Bronchial epithelial cell (primary cell): ENCODE measurements at regions not wholly inside any gene's neighbourhood (a gene's known extent, or its start where the extent isn't known, plus 50 kb on each side); places are given as distances from the start of the nearest gene placed in this dataset.

Experiments used
- DNase-seq: peaks from one replicate; pipeline ENCODE4 v3.0.0-alpha.2; 2010; ENCODE audit warnings: low read depth
- FAIRE-seq: peaks from 2 replicates; lab custom pipeline; 2011; peaks lifted over from hg19 to GRCh38; lab: Jason Lieb, UNC
- H3K27me3 ChIP-seq: 2 replicates; pipeline ENCODE4 v1.5.1; 2011; ENCODE audit warnings: low read length; ENCODE audit not compliant: control insufficient read depth, insufficient read depth
- H3K36me3 ChIP-seq: 2 replicates; pipeline ENCODE4 v1.5.1; 2011; ENCODE audit warnings: low read length; ENCODE audit not compliant: control insufficient read depth, insufficient read depth
- H3K4me3 ChIP-seq: 2 replicates; pipeline ENCODE4 v1.5.1; 2011; ENCODE audit warnings: mild to moderate bottlenecking, low read depth, low read length, control low read depth
- TF ChIP-seq, protein P1 (sequence below): IDR thresholded peaks from 2 replicates; pipeline ENCODE4 v1.5.1; 2011; ENCODE audit warnings: mild to moderate bottlenecking, moderate library complexity, low read length, control low read depth, inconsistent platforms; ENCODE audit not compliant: insufficient read depth, severe bottlenecking

DNA sequence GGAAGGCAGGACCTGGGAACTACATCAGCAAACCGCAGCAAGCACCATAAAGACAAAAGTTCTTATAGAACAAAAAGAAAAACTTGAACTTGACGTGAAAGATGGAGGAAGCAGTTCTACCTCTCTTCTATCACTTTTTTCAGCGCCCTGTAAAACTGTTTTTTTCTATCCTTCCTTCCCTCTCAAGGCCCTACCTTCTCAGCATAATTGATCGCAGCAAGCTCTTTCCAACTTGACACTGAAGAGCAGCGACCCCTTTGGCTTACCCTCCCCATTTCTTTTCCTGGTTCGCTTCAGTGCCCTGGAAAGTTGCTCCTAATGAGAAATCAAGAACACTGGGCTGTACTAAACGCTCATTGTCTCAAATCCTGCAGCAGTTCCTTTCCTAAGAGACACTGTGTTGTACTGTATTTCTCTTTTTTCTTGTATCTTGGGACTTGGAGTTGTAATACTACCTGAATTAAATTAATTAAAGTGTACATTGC lies 150.6 kb upstream of the SLC4A4 start:
- FAIRE-seq (no peak), DNase-seq (no peak)
- peaks cover 5% of the 10 kb centered on the region for H3K27me3 ChIP-seq
- TF ChIP-seq, protein P1, sequence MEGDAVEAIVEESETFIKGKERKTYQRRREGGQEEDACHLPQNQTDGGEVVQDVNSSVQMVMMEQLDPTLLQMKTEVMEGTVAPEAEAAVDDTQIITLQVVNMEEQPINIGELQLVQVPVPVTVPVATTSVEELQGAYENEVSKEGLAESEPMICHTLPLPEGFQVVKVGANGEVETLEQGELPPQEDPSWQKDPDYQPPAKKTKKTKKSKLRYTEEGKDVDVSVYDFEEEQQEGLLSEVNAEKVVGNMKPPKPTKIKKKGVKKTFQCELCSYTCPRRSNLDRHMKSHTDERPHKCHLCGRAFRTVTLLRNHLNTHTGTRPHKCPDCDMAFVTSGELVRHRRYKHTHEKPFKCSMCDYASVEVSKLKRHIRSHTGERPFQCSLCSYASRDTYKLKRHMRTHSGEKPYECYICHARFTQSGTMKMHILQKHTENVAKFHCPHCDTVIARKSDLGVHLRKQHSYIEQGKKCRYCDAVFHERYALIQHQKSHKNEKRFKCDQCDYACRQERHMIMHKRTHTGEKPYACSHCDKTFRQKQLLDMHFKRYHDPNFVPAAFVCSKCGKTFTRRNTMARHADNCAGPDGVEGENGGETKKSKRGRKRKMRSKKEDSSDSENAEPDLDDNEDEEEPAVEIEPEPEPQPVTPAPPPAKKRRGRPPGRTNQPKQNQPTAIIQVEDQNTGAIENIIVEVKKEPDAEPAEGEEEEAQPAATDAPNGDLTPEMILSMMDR: no peak
- no peaks in the 10 kb centered on the region for H3K36me3 ChIP-seq
- H3K4me3 ChIP-seq: no peak overlapping the region

DNA sequence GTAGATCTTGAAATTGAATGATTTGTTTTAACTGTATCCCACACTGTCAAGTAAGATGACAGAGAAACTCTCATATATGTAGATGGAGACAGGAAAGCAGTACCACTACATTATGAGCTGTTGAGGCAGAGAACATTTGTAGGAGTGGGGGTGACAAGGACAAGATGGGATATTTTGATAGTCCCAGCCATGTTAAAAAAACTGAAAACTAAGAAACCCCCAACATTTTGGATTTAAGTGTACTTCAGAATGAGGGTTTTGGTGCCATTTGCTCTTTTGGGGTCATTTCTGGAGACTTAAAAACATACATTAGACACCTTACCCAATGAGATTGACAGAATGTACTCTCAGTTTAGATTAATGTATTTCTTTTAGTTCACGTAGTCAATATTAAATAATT lies 149.9 kb upstream of the SLC4A4 start:
- TF ChIP-seq, protein P1: no peak
- FAIRE-seq: no peak
- H3K4me3 ChIP-seq: no peak overlapping the region
- DNase-seq: no peak
- no peaks in the 10 kb centered on the region for H3K36me3 ChIP-seq
- peaks cover 5% of the 10 kb centered on the region for H3K27me3 ChIP-seq

GRCh38 chr4:71189471-71189870 lies 149.3 kb upstream of the SLC4A4 start:
- Histone ChIP-seq H3K27me3 (peaks cover 5% of the 10 kb centered on the region), H3K4me3 (no peak overlapping the region), H3K36me3 (no peaks in the 10 kb centered on the region)
- DNase-seq (peak; percentile 47), FAIRE-seq (no peak)
- TF ChIP-seq, protein P1: peak; percentile 20

DNA sequence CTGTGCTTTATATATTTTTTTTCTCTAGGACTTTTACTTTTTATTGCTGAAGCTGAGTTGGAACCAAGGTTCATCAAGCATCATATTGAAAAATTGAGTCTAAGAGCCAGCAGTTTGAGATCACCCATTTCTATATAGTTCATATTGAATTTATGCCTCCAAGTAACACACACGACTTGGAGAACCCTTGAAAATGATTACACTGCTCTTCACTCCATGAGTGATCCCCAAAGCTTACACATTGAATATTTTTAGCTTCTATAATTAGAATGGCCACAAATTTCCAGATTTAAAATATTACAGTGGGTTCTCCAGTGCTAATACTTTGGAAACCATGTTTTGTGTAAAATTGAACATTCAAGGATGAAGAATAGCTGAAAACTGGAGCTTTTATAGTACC lies 144.4 kb upstream of the SLC4A4 start:
- FAIRE-seq (no peak), DNase-seq (no peak)
- no peak overlapping the region for H3K4me3 ChIP-seq
- no peaks in the 10 kb centered on the region for H3K36me3 ChIP-seq
- no peaks in the 10 kb centered on the region for H3K27me3 ChIP-seq
- TF ChIP-seq, protein P1: no peak

- H3K4me3 ChIP-seq: no peak overlapping the region
- DNase-seq: no peak
- TF ChIP-seq, protein P1: no peak
- no peak for FAIRE-seq
- H3K27me3 ChIP-seq: no peaks in the 10 kb centered on the region
- H3K36me3 ChIP-seq: no peaks in the 10 kb centered on the region
These were observed 142.9 kb upstream of the SLC4A4 start for GRCh38 chr4:71195924-71196323.

- no peak overlapping the region for H3K4me3 ChIP-seq
- no peaks in the 10 kb centered on the region for H3K36me3 ChIP-seq
- H3K27me3 ChIP-seq: no peaks in the 10 kb centered on the region
- no peak for FAIRE-seq
- TF ChIP-seq, protein P1: no peak
- DNase-seq: no peak
These were observed 139.9 kb upstream of the SLC4A4 start for GRCh38 chr4:71198958-71199357.
